ENCODE measurements at regions not wholly inside any gene's neighbourhood (a gene's known extent, or its start where the extent isn't known, plus 50 kb on each side); places are given as distances from the start of the nearest gene placed in this dataset.

- intact Hi-C loops (cut with DNase I), result no loop called here
- 71 to 84% methylated on average over 3 of the region's 3 CpGs for WGBS, 2 donors
- no peak for TF ChIP-seq POLR2A (IDR thresholded peaks at IDR 0.05)
- no peak for TF ChIP-seq CTCF (IDR thresholded peaks at IDR 0.05)
- Histone ChIP-seq H3K36me3 (no peaks in the 10 kb centered on the region), H3K4me3 (no peak overlapping the region), H3K27ac (no peak overlapping the region), H3K9me3 (peaks cover 0 to 14% (median 0%) of the 10 kb centered on the region in 3 donors), H3K4me1 (no peaks in the 10 kb centered on the region), H3K27me3 (no peaks in the 10 kb centered on the region)
- no peak for DNase-seq
Observed at GRCh38 chr2:107627926-107628325, 198.8 kb upstream of the RGPD4 start.

GRCh38 chr2:107633580-107634147, 193.0 kb upstream of the RGPD4 start:
- TF ChIP-seq CTCF (IDR thresholded peaks at IDR 0.05) (no peak), POLR2A (IDR thresholded peaks at IDR 0.05) (no peak)
- intact Hi-C loops (cut with DNase I), result no loop called here
- DNase-seq, result no peak
- no peaks in the 10 kb centered on the region for H3K4me1 ChIP-seq
- no peak overlapping the region for H3K27ac ChIP-seq
- H3K36me3 ChIP-seq, result no peaks in the 10 kb centered on the region
- WGBS, 2 donors, result 30 to 50% methylated on average over 3 of the region's 3 CpGs
- H3K9me3 ChIP-seq, result peaks cover 0 to 7% (median 1%) of the 10 kb centered on the region in 3 donors
- H3K27me3 ChIP-seq, result no peaks in the 10 kb centered on the region
- no peak overlapping the region for H3K4me3 ChIP-seq

- TF ChIP-seq CTCF (IDR thresholded peaks at IDR 0.05) (no peak), POLR2A (IDR thresholded peaks at IDR 0.05) (no peak)
- peaks cover 0 to 7% (median 0%) of the 10 kb centered on the region in 3 donors for H3K9me3 ChIP-seq
- intact Hi-C loops (cut with DNase I), result no loop called here
- H3K27ac ChIP-seq, result no peak overlapping the region
- H3K27me3 ChIP-seq, result no peaks in the 10 kb centered on the region
- no peak overlapping the region for H3K4me3 ChIP-seq
- no peaks in the 10 kb centered on the region for H3K4me1 ChIP-seq
- no peaks in the 10 kb centered on the region for H3K36me3 ChIP-seq
- 89 to 91% methylated on average over 1 of the region's 1 CpG for WGBS, 2 donors
- DNase-seq, result no peak
Observed at GRCh38 chr2:107634172-107634571, 192.5 kb upstream of the RGPD4 start.

GRCh38 chr2:107635883-107636282, 190.8 kb upstream of the RGPD4 start:
- WGBS, 2 donors, result 45 to 59% methylated on average over 3 of the region's 3 CpGs
- intact Hi-C loops (cut with DNase I), result no loop called here
- no peak for TF ChIP-seq POLR2A (IDR thresholded peaks at IDR 0.05)
- TF ChIP-seq CTCF (IDR thresholded peaks at IDR 0.05), result no peak
- peaks cover 0 to 7% (median 0%) of the 10 kb centered on the region in 3 donors for H3K9me3 ChIP-seq
- no peak overlapping the region for H3K27ac ChIP-seq
- H3K27me3 ChIP-seq, result no peaks in the 10 kb centered on the region
- no peaks in the 10 kb centered on the region for H3K4me1 ChIP-seq
- no peak for DNase-seq
- H3K36me3 ChIP-seq, result no peaks in the 10 kb centered on the region
- no peak overlapping the region for H3K4me3 ChIP-seq

GRCh38 chr2:107645586-107645985, 181.1 kb upstream of the RGPD4 start:
- Histone ChIP-seq H3K9me3 (peaks cover 0 to 32% (median 0%) of the 10 kb centered on the region in 3 donors), H3K4me3 (no peak overlapping the region), H3K4me1 (no peaks in the 10 kb centered on the region), H3K27me3 (no peaks in the 10 kb centered on the region), H3K27ac (no peak overlapping the region), H3K36me3 (no peaks in the 10 kb centered on the region)
- intact Hi-C loops (cut with DNase I), result no loop called here
- no peak for TF ChIP-seq POLR2A (IDR thresholded peaks at IDR 0.05)
- TF ChIP-seq CTCF (IDR thresholded peaks at IDR 0.05), result no peak
- DNase-seq, result no peak

Data from esophagus squamous epithelium (tissue), 5 donors.